ENCODE measurements at regions not wholly inside any gene's neighbourhood (a gene's known extent, or its start where the extent isn't known, plus 50 kb on each side); places are given as distances from the start of the nearest gene placed in this dataset.
"Not testable (repeated sequence)": the region's sequence is repeated elsewhere in the genome, so short reads cannot be mapped to it uniquely, and the experiment has no call there.

DNA sequence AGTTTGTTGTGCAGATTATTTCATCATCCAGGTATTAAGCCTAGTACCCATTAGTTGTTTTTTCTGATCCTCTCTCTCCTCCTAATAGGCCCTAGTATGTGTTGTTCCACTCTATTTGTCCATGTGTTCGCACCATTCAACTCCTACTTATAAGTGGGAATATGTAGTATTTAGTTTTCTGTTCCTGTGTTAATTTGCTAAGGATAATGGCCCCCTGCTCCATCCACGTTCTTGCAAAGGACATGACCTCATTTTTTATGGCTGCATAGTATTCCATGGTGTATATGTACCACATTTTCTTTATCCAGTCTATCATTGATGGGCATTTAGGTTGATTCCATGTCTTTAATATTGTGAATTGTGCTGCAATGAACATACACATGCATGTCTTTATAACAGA, 107.8 kb downstream of the ZNF429 start:
- H3K79me2 ChIP-seq (ENCODE audit: insufficient read depth, low read length); H3K36me3 Mint-ChIP-seq; H3K4me1 ChIP-seq (ENCODE audit: control insufficient read depth in 1 of 2, insufficient read depth in 2 of 2, low read length in 2 of 2); H3K4me1 Mint-ChIP-seq; H3K4me2 ChIP-seq (replicated peaks; ENCODE audit: extremely low read depth, low read length, poor library complexity, severe bottlenecking); H3K36me3 ChIP-seq (replicated peaks in 1 of 2; ENCODE audit: control insufficient read depth in 1 of 2, insufficient read depth in 2 of 2, low read length in 2 of 2); H3K27me3 Mint-ChIP-seq (ENCODE audit: low read depth in 3 of 3); H2AFZ ChIP-seq (ENCODE audit: insufficient read depth, low read depth, low read length, poor library complexity, severe bottlenecking); H3K9ac ChIP-seq (ENCODE audit: insufficient read depth, low read length, poor library complexity, severe bottlenecking); DNase-seq; H3K27ac Mint-ChIP-seq; intact Hi-C loops (cut with micrococcal nuclease); H3K4me3 ChIP-seq (replicated peaks in 1 of 3; ENCODE audit: low read depth in 2 of 3, low read length in 3 of 3); H3K27ac ChIP-seq (ENCODE audit: low read depth in 1 of 2, low read length in 2 of 2); H4K20me1 ChIP-seq (ENCODE audit: insufficient read depth, low read length); H3K27me3 ChIP-seq (ENCODE audit: control insufficient read depth in 2 of 2, insufficient read depth in 2 of 2, low read length in 2 of 2); H3K4me3 Mint-ChIP-seq: not testable (repeated sequence)
- peaks cover 22 to 58% (median 45%) of the 10 kb centered on the region in 7 donors for H3K9me3 Mint-ChIP-seq
- no CpG with 5 or more reads among the region's 2 CpGs for WGBS (ENCODE audit: insufficient coverage)
- peaks cover 5 to 27% of the 10 kb centered on the region in 2 donors for H3K9me3 ChIP-seq (replicated peaks in 1 of 2; ENCODE audit: control insufficient read depth in 1 of 2, insufficient read depth in 1 of 2, low read length in 2 of 2)

DNA sequence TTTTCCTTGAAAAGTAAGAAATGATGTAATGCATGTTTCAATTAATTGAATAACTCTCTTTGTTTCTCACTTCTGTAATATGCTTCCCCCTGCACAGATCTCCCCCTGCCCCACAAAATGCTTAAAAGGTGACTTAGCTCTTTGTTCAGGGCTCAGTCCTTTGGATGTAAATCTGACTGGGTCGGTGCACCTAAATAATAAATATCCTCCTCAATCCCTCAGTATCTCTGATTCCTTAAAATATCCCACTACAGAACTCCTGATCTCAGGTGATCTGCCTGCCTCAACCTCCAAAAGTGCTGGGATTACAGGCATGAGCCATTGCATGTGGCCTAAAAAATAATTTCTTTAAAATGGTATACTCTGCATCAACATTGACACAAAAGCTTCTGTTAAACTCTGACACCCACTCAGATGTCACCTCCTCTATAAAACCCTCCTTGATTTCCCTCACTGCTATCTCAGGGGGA, 107.0 kb downstream of the ZNF429 start:
- no CpG with 5 or more reads among the region's 1 CpG for WGBS (ENCODE audit: insufficient coverage)
- Mint-ChIP-seq H3K27me3 (ENCODE audit: low read depth in 3 of 3) (peaks cover 0 to 4% (median 0%) of the 10 kb centered on the region in 3 donors), H3K9me3 (peaks cover 16 to 52% (median 40%) of the 10 kb centered on the region in 7 donors), H3K4me1 (peaks cover 5% of the 10 kb centered on the region), H3K4me3 (no peak overlapping the region), H3K36me3 (no peaks in the 10 kb centered on the region), H3K27ac (no peak overlapping the region)
- TF ChIP-seq, protein P1, sequence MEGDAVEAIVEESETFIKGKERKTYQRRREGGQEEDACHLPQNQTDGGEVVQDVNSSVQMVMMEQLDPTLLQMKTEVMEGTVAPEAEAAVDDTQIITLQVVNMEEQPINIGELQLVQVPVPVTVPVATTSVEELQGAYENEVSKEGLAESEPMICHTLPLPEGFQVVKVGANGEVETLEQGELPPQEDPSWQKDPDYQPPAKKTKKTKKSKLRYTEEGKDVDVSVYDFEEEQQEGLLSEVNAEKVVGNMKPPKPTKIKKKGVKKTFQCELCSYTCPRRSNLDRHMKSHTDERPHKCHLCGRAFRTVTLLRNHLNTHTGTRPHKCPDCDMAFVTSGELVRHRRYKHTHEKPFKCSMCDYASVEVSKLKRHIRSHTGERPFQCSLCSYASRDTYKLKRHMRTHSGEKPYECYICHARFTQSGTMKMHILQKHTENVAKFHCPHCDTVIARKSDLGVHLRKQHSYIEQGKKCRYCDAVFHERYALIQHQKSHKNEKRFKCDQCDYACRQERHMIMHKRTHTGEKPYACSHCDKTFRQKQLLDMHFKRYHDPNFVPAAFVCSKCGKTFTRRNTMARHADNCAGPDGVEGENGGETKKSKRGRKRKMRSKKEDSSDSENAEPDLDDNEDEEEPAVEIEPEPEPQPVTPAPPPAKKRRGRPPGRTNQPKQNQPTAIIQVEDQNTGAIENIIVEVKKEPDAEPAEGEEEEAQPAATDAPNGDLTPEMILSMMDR (IDR thresholded peaks at IDR 0.05): no peak
- intact Hi-C loops (cut with micrococcal nuclease): no loop called here
- Histone ChIP-seq H3K9ac (ENCODE audit: insufficient read depth, low read length, poor library complexity, severe bottlenecking) (no peak overlapping the region), H3K4me1 (ENCODE audit: control insufficient read depth in 1 of 2, insufficient read depth in 2 of 2, low read length in 2 of 2) (no peaks in the 10 kb centered on the region), H3K27me3 (ENCODE audit: control insufficient read depth in 2 of 2, insufficient read depth in 2 of 2, low read length in 2 of 2) (no peaks in the 10 kb centered on the region), H3K4me3 (replicated peaks in 1 of 3; ENCODE audit: low read depth in 2 of 3, low read length in 3 of 3) (no peak overlapping the region), H3K9me3 (replicated peaks in 1 of 2; ENCODE audit: control insufficient read depth in 1 of 2, insufficient read depth in 1 of 2, low read length in 2 of 2) (peaks cover 0 to 26% of the 10 kb centered on the region in 2 donors), H4K20me1 (ENCODE audit: insufficient read depth, low read length) (no peaks in the 10 kb centered on the region), H3K27ac (ENCODE audit: low read depth in 1 of 2, low read length in 2 of 2) (no peak overlapping the region), H3K36me3 (replicated peaks in 1 of 2; ENCODE audit: control insufficient read depth in 1 of 2, insufficient read depth in 2 of 2, low read length in 2 of 2) (no peaks in the 10 kb centered on the region), H3K4me2 (replicated peaks; ENCODE audit: extremely low read depth, low read length, poor library complexity, severe bottlenecking) (no peak overlapping the region), H3K79me2 (ENCODE audit: insufficient read depth, low read length) (no peaks in the 10 kb centered on the region), H2AFZ (ENCODE audit: insufficient read depth, low read depth, low read length, poor library complexity, severe bottlenecking) (no peak overlapping the region)
- no peak for DNase-seq
